ENCODE measurements at regions not wholly inside any gene's neighbourhood (a gene's known extent, or its start where the extent isn't known, plus 50 kb on each side); places are given as distances from the start of the nearest gene placed in this dataset.
"Not testable (repeated sequence)": the region's sequence is repeated elsewhere in the genome, so short reads cannot be mapped to it uniquely, and the experiment has no call there.

- peaks cover 29% of the 10 kb centered on the region for H3K4me1 ChIP-seq
- intact Hi-C loops (cut with micrococcal nuclease) = no loop called here
- TF ChIP-seq CTCF (IDR thresholded peaks at IDR 0.05; ENCODE audit: borderline replicate concordance) = no peak
- H3K36me3 ChIP-seq = no peaks in the 10 kb centered on the region
- DNase-seq = peak; percentile 57
- no peaks in the 10 kb centered on the region for H3K9me3 ChIP-seq (replicated peaks)
- H3K27me3 ChIP-seq (ENCODE audit: low read depth) = no peaks in the 10 kb centered on the region
- peak overlapping the region; percentile 53 for H3K27ac ChIP-seq (replicated peaks)
- no peak overlapping the region for H3K4me3 ChIP-seq
Observed at GRCh38 chr5:91307048-91307447, 76.1 kb downstream of the ARRDC3 start.

- intact Hi-C loops (cut with micrococcal nuclease) = no loop called here
- DNase-seq = no peak
- no peaks in the 10 kb centered on the region for H3K36me3 ChIP-seq
- peaks cover 24% of the 10 kb centered on the region for H3K4me1 ChIP-seq
- no peak overlapping the region for H3K4me3 ChIP-seq
- H3K9me3 ChIP-seq (replicated peaks) = no peaks in the 10 kb centered on the region
- peak overlapping the region; percentile 53 for H3K27ac ChIP-seq (replicated peaks)
- TF ChIP-seq CTCF (IDR thresholded peaks at IDR 0.05; ENCODE audit: borderline replicate concordance) = no peak
- H3K27me3 ChIP-seq (ENCODE audit: low read depth) = no peaks in the 10 kb centered on the region
Observed at GRCh38 chr5:91306497-91306896, 76.6 kb downstream of the ARRDC3 start.

- intact Hi-C loops (cut with micrococcal nuclease) = no loop called here
- peak overlapping the region; percentile 53 for H3K27ac ChIP-seq (replicated peaks)
- no peak for DNase-seq
- no peaks in the 10 kb centered on the region for H3K27me3 ChIP-seq (ENCODE audit: low read depth)
- H3K4me1 ChIP-seq = peaks cover 18% of the 10 kb centered on the region
- H3K36me3 ChIP-seq = no peaks in the 10 kb centered on the region
- H3K4me3 ChIP-seq = no peak overlapping the region
- H3K9me3 ChIP-seq (replicated peaks) = no peaks in the 10 kb centered on the region
- TF ChIP-seq CTCF (IDR thresholded peaks at IDR 0.05; ENCODE audit: borderline replicate concordance) = no peak
Observed at GRCh38 chr5:91305640-91306039, 77.5 kb downstream of the ARRDC3 start.

GRCh38 chr5:91304015-91304414 is 79.1 kb downstream of the ARRDC3 start:
- intact Hi-C loops (cut with micrococcal nuclease); H3K27me3 ChIP-seq (ENCODE audit: low read depth); H3K9me3 ChIP-seq (replicated peaks); DNase-seq; H3K36me3 ChIP-seq; H3K27ac ChIP-seq (replicated peaks); H3K4me3 ChIP-seq: not testable (repeated sequence)
- peaks cover 18% of the 10 kb centered on the region for H3K4me1 ChIP-seq

GRCh38 chr5:91302958-91303357 is 80.2 kb downstream of the ARRDC3 start:
- H3K4me3 ChIP-seq = no peak overlapping the region
- no peaks in the 10 kb centered on the region for H3K36me3 ChIP-seq
- H3K27ac ChIP-seq (replicated peaks) = peak overlapping the region; percentile 2
- no peak for TF ChIP-seq CTCF (IDR thresholded peaks at IDR 0.05; ENCODE audit: borderline replicate concordance)
- peaks cover 18% of the 10 kb centered on the region for H3K4me1 ChIP-seq
- no peaks in the 10 kb centered on the region for H3K9me3 ChIP-seq (replicated peaks)
- no peak for DNase-seq
- H3K27me3 ChIP-seq (ENCODE audit: low read depth) = no peaks in the 10 kb centered on the region
- intact Hi-C loops (cut with micrococcal nuclease) = no loop called here

GRCh38 chr5:91302305-91302704 is 80.8 kb downstream of the ARRDC3 start:
- intact Hi-C loops (cut with micrococcal nuclease) = no loop called here
- Histone ChIP-seq H3K27ac (replicated peaks) (peak overlapping the region; percentile 2), H3K36me3 (no peaks in the 10 kb centered on the region), H3K4me3 (no peak overlapping the region), H3K4me1 (peaks cover 20% of the 10 kb centered on the region), H3K9me3 (replicated peaks) (no peaks in the 10 kb centered on the region), H3K27me3 (ENCODE audit: low read depth) (no peaks in the 10 kb centered on the region)
- DNase-seq = no peak
- TF ChIP-seq CTCF (IDR thresholded peaks at IDR 0.05; ENCODE audit: borderline replicate concordance) = no peak

Data from left ventricle myocardium inferior (tissue), 1 donor.